CD14-positive monocyte (primary cell): ENCODE measurements at regions not wholly inside any gene's neighbourhood (a gene's known extent, or its start where the extent isn't known, plus 50 kb on each side); places are given as distances from the start of the nearest gene placed in this dataset.

Experiments
- DNase-seq, 3 donors: peaks; one replicate each; pipeline ENCODE4 v3.0.0-alpha.2; 2011 to 2022
- H2AFZ ChIP-seq: 2 replicates; pipeline ENCODE4 v1.6.0; 2012; ENCODE audit warnings: mild to moderate bottlenecking, low read depth, low read length, inconsistent platforms; ENCODE audit not compliant: insufficient read depth, poor library complexity, severe bottlenecking
- H3K27ac ChIP-seq, 2 donors: 1 replicate in 1 of 2; 2 replicates in 1 of 2; pipeline ENCODE4 v1.5.1; 2012 to 2013; ENCODE audit warnings: low read length in 2 of 2, control low read depth in 1 of 2, inconsistent platforms in 1 of 2, low read depth in 1 of 2, mild to moderate bottlenecking in 1 of 2
- H3K27me3 ChIP-seq, 2 donors: one replicate each; pipeline versions ENCODE4 v1.6.0 to v1.6.1; 2011 to 2013; ENCODE audit warnings: low read length in 2 of 2; ENCODE audit not compliant: control insufficient read depth in 2 of 2, insufficient read depth in 2 of 2
- H3K36me3 ChIP-seq, 2 donors: replicated peaks in 1 of 2; 1 replicate in 1 of 2; 2 replicates in 1 of 2; pipeline versions ENCODE4 v1.5.1 to v1.6.1; 2012 to 2013; ENCODE audit warnings: low read length in 2 of 2, control low read depth in 1 of 2, inconsistent platforms in 1 of 2, mild to moderate bottlenecking in 1 of 2; ENCODE audit not compliant: insufficient read depth in 2 of 2, control insufficient read depth in 1 of 2
- H3K4me1 ChIP-seq, 2 donors: 1 replicate in 1 of 2; 2 replicates in 1 of 2; pipeline versions ENCODE4 v1.5.1 to v1.6.1; 2012 to 2013; ENCODE audit warnings: low read length in 2 of 2, control low read depth in 1 of 2, inconsistent platforms in 1 of 2, mild to moderate bottlenecking in 1 of 2, moderate library complexity in 1 of 2; ENCODE audit not compliant: insufficient read depth in 2 of 2, control insufficient read depth in 1 of 2
- H3K4me2 ChIP-seq: replicated peaks from 2 replicates; pipeline ENCODE3; 2012; ENCODE audit warnings: low read length, moderate library complexity, mild to moderate bottlenecking; ENCODE audit not compliant: poor library complexity, severe bottlenecking; ENCODE audit errors: extremely low read depth
- H3K4me3 ChIP-seq, 3 experiments: fragments of 200-600 bp in 1 of 3; sonication (generic) in 1 of 3; replicated peaks in 1 of 3; 1 replicate in 2 of 3; 2 replicates in 1 of 3; pipeline ENCODE4 v1.5.1; 2011 to 2013; ENCODE audit warnings: low read length in 3 of 3, mild to moderate bottlenecking in 3 of 3, control low read depth in 2 of 3, low read depth in 2 of 3, inconsistent platforms in 1 of 3, moderate library complexity in 1 of 3
- H3K79me2 ChIP-seq: 2 replicates; pipeline ENCODE4 v1.6.0; 2012; ENCODE audit warnings: mild to moderate bottlenecking, control low read depth, inconsistent platforms, low read length, moderate library complexity; ENCODE audit not compliant: insufficient read depth
- H3K9ac ChIP-seq: 2 replicates; pipeline ENCODE4 v1.6.0; 2017; ENCODE audit warnings: low read length, mild to moderate bottlenecking; ENCODE audit not compliant: insufficient read depth, poor library complexity, severe bottlenecking
- H3K9me3 ChIP-seq, 2 donors: replicated peaks in 1 of 2; 1 replicate in 1 of 2; 2 replicates in 1 of 2; pipeline versions ENCODE4 v1.5.1 to v1.6.1; 2012 to 2013; ENCODE audit warnings: low read length in 2 of 2, control low read depth in 1 of 2; ENCODE audit not compliant: control insufficient read depth in 1 of 2, insufficient read depth in 1 of 2
- H4K20me1 ChIP-seq: 2 replicates; pipeline ENCODE4 v1.6.0; 2012; ENCODE audit warnings: mild to moderate bottlenecking, low read length, control low read depth, moderate library complexity; ENCODE audit not compliant: insufficient read depth
- H3K27ac Mint-ChIP-seq, 7 donors: one replicate each; pipeline ENCODE4 v1.8.0; 2020; ENCODE audit warnings: mild to moderate bottlenecking in 7 of 7, mixed read lengths in 7 of 7, moderate library complexity in 6 of 7, inconsistent platforms in 2 of 7
- H3K27me3 Mint-ChIP-seq, 3 donors: one replicate each; pipeline ENCODE4 v1.8.0; 2021 to 2022; ENCODE audit warnings: low read depth in 3 of 3, mild to moderate bottlenecking in 3 of 3, mixed read lengths in 3 of 3, moderate library complexity in 3 of 3, inconsistent platforms in 1 of 3
- H3K36me3 Mint-ChIP-seq, 2 donors: one replicate each; pipeline ENCODE4 v1.8.0; 2020; ENCODE audit warnings: mixed read lengths in 2 of 2, inconsistent platforms in 1 of 2, mild to moderate bottlenecking in 1 of 2
- H3K4me1 Mint-ChIP-seq: one replicate; pipeline ENCODE4 v1.8.0; 2020; ENCODE audit warnings: mild to moderate bottlenecking, mixed read lengths
- H3K4me3 Mint-ChIP-seq, 2 donors: one replicate each; pipeline ENCODE4 v1.8.0; 2020; ENCODE audit warnings: mild to moderate bottlenecking in 2 of 2, mixed read lengths in 2 of 2, moderate library complexity in 1 of 2
- H3K9me3 Mint-ChIP-seq, 7 donors: one replicate each; pipeline ENCODE4 v1.8.0; 2020 to 2022; ENCODE audit warnings: mixed read lengths in 7 of 7, mild to moderate bottlenecking in 6 of 7, moderate library complexity in 6 of 7, inconsistent platforms in 2 of 7
- WGBS: methylation state at CpG from one replicate; pipeline ENCODE4 v1.1.5; 2013; ENCODE audit warnings: missing lambda C conversion rate; ENCODE audit not compliant: insufficient coverage; 5-methylcytosine and 5-hydroxymethylcytosine counted together
- intact Hi-C, 2 donors: fragments of 100-400 bp; cut with micrococcal nuclease; formaldehyde crosslinking; loops; one replicate each; pipeline versions ENCODE4 v1.15.0 to v1.15.1; 2023
- TF ChIP-seq, protein P1 (sequence below): fragments of 200-600 bp; IDR thresholded peaks from one replicate; pipeline ENCODE4 v1.8.0; 2022; ENCODE audit warnings: antibody characterized with exemption, mild to moderate bottlenecking

DNA sequence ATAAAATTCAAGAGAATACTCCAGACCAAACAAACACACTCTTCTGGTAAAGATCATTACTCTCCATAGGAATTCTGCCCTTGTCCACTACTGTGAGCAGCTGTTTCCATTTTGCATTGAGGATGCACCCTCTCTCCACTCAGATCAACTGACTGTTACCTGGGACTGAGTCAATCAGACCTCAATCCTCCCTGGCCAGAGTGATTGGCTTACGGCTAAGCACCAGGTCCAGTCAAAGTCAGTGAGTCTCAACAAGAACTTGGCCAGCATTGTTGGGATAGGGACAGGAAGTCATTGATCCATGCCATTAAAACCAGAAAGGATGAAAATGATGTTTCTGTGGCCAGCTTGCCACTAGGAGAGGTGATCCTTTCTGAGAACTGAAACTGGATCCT is 79.7 kb downstream of the WNT5A start:
- no peak overlapping the region for H3K4me3 Mint-ChIP-seq
- H3K27ac Mint-ChIP-seq = no peak overlapping the region
- no peak overlapping the region for H2AFZ ChIP-seq
- peaks cover 0 to 2% (median 0%) of the 10 kb centered on the region in 3 donors for H3K27me3 Mint-ChIP-seq
- no peaks in the 10 kb centered on the region for H3K27me3 ChIP-seq
- peaks cover 5 to 7% of the 10 kb centered on the region in 2 donors for H3K9me3 ChIP-seq
- H4K20me1 ChIP-seq = no peaks in the 10 kb centered on the region
- no CpG with 5 or more reads among the region's 1 CpG for WGBS
- H3K4me1 ChIP-seq = no peaks in the 10 kb centered on the region
- H3K27ac ChIP-seq = no peak overlapping the region
- H3K9ac ChIP-seq = no peak overlapping the region
- no peaks in the 10 kb centered on the region for H3K4me1 Mint-ChIP-seq
- no peaks in the 10 kb centered on the region for H3K79me2 ChIP-seq
- peaks cover 0 to 10% (median 6%) of the 10 kb centered on the region in 7 donors for H3K9me3 Mint-ChIP-seq
- DNase-seq = no peak
- no peaks in the 10 kb centered on the region for H3K36me3 Mint-ChIP-seq
- no peaks in the 10 kb centered on the region for H3K36me3 ChIP-seq
- TF ChIP-seq, protein P1, sequence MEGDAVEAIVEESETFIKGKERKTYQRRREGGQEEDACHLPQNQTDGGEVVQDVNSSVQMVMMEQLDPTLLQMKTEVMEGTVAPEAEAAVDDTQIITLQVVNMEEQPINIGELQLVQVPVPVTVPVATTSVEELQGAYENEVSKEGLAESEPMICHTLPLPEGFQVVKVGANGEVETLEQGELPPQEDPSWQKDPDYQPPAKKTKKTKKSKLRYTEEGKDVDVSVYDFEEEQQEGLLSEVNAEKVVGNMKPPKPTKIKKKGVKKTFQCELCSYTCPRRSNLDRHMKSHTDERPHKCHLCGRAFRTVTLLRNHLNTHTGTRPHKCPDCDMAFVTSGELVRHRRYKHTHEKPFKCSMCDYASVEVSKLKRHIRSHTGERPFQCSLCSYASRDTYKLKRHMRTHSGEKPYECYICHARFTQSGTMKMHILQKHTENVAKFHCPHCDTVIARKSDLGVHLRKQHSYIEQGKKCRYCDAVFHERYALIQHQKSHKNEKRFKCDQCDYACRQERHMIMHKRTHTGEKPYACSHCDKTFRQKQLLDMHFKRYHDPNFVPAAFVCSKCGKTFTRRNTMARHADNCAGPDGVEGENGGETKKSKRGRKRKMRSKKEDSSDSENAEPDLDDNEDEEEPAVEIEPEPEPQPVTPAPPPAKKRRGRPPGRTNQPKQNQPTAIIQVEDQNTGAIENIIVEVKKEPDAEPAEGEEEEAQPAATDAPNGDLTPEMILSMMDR = no peak
- no peak overlapping the region for H3K4me3 ChIP-seq
- no peak overlapping the region for H3K4me2 ChIP-seq
- intact Hi-C loops = no loop called here

DNA sequence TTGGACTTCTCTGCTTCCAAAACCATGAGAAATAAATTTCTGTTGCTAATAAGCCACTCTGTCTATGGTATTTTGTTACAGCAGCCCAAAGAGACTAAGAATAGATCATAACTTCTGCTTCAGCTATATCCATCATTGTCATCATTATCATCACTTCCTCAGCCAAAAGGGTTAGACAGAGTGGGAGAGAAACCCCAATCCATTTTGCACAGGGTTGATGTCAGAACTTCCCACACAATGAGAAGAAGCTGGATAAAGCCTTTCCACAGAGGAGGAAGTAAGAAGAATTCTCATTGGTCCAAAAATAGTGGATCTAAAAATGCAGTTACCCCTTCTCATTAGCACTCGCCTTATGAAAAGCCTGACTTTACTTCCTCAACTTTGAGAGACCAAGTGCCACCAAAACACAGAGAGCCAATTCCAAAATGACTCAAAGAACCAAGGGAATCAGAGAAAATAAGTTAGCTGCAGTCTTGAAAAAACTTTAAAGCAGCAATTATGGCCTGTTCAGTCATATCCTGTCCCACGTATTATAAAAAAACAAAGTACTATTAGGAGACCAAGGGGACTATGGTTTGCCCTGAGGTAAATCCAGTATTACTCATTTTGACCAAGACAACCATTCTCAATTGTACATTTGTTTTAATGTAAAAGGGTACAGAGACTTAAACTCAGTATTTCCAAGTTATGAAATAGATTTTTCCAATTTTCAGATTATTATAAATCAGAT is 80.2 kb downstream of the WNT5A start:
- Mint-ChIP-seq H3K27me3 (peaks cover 0 to 2% (median 0%) of the 10 kb centered on the region in 3 donors), H3K36me3 (no peaks in the 10 kb centered on the region), H3K4me3 (no peak overlapping the region), H3K27ac (no peak overlapping the region), H3K4me1 (no peaks in the 10 kb centered on the region), H3K9me3 (peaks cover 0 to 10% (median 6%) of the 10 kb centered on the region in 7 donors)
- TF ChIP-seq, protein P1 = no peak
- no peaks in the 10 kb centered on the region for H3K27me3 ChIP-seq
- no peak overlapping the region for H3K27ac ChIP-seq
- no peak overlapping the region for H3K9ac ChIP-seq
- no peak overlapping the region for H2AFZ ChIP-seq
- WGBS = 100% methylated on average over 1 of the region's 2 CpGs
- H3K36me3 ChIP-seq = no peaks in the 10 kb centered on the region
- H4K20me1 ChIP-seq = no peaks in the 10 kb centered on the region
- H3K4me1 ChIP-seq = no peaks in the 10 kb centered on the region
- no peak for DNase-seq
- H3K4me3 ChIP-seq = no peak overlapping the region
- H3K79me2 ChIP-seq = no peaks in the 10 kb centered on the region
- no peak overlapping the region for H3K4me2 ChIP-seq
- peaks cover 5 to 7% of the 10 kb centered on the region in 2 donors for H3K9me3 ChIP-seq
- intact Hi-C loops = no loop called here
